ENCODE measurements at regions not wholly inside any gene's neighbourhood (a gene's known extent, or its start where the extent isn't known, plus 50 kb on each side); places are given as distances from the start of the nearest gene placed in this dataset.

- Mint-ChIP-seq H3K27me3 (no peaks in the 10 kb centered on the region), H3K36me3 (ENCODE audit: low read depth) (no peaks in the 10 kb centered on the region), H3K4me3 (no peak overlapping the region), H3K27ac (no peak overlapping the region), H3K9me3 (no peaks in the 10 kb centered on the region), H3K4me1 (no peaks in the 10 kb centered on the region)
- POLR2A ChIA-PET: no interaction called here
- intact Hi-C loops (cut with micrococcal nuclease): no loop called here
- CTCF ChIA-PET: no interaction called here
- DNase-seq: no peak
- no peak for ATAC-seq (ENCODE audit: low read depth)
- no peak for TF ChIP-seq CTCF (IDR thresholded peaks at IDR 0.05)
These were observed 119.1 kb upstream of the TRIB2 start for GRCh38 chr2:12597610-12598009.

GRCh38 chr2:12602661-12603060 is 114.1 kb upstream of the TRIB2 start:
- Mint-ChIP-seq H3K9me3 (no peaks in the 10 kb centered on the region), H3K27ac (no peak overlapping the region), H3K4me1 (peaks cover 5% of the 10 kb centered on the region), H3K4me3 (no peak overlapping the region), H3K36me3 (ENCODE audit: low read depth) (no peaks in the 10 kb centered on the region), H3K27me3 (peaks cover 10% of the 10 kb centered on the region)
- POLR2A ChIA-PET: no interaction called here
- DNase-seq (no peak), ATAC-seq (ENCODE audit: low read depth) (no peak)
- no peak for TF ChIP-seq CTCF (IDR thresholded peaks at IDR 0.05)
- intact Hi-C loops (cut with micrococcal nuclease): no loop called here
- CTCF ChIA-PET: no interaction called here

GRCh38 chr2:12603781-12604295 is 112.9 kb upstream of the TRIB2 start:
- POLR2A ChIA-PET: no interaction called here
- peaks cover 7% of the 10 kb centered on the region for H3K4me1 Mint-ChIP-seq
- DNase-seq (no peak), ATAC-seq (ENCODE audit: low read depth) (no peak)
- intact Hi-C loops (cut with micrococcal nuclease): no loop called here
- H3K27ac Mint-ChIP-seq: no peak overlapping the region
- no peaks in the 10 kb centered on the region for H3K36me3 Mint-ChIP-seq (ENCODE audit: low read depth)
- H3K27me3 Mint-ChIP-seq: peaks cover 10% of the 10 kb centered on the region
- H3K9me3 Mint-ChIP-seq: no peaks in the 10 kb centered on the region
- CTCF ChIA-PET: no interaction called here
- no peak for TF ChIP-seq CTCF (IDR thresholded peaks at IDR 0.05)
- no peak overlapping the region for H3K4me3 Mint-ChIP-seq

GRCh38 chr2:12604341-12604740 is 112.4 kb upstream of the TRIB2 start:
- DNase-seq (no peak), ATAC-seq (ENCODE audit: low read depth) (no peak)
- ChIA-PET POLR2A (no interaction called here), CTCF (no interaction called here)
- Mint-ChIP-seq H3K4me1 (peaks cover 7% of the 10 kb centered on the region), H3K27me3 (peaks cover 10% of the 10 kb centered on the region), H3K9me3 (no peaks in the 10 kb centered on the region), H3K4me3 (no peak overlapping the region), H3K27ac (no peak overlapping the region), H3K36me3 (ENCODE audit: low read depth) (no peaks in the 10 kb centered on the region)
- no peak for TF ChIP-seq CTCF (IDR thresholded peaks at IDR 0.05)
- intact Hi-C loops (cut with micrococcal nuclease): no loop called here

- Mint-ChIP-seq H3K4me1 (peaks cover 7% of the 10 kb centered on the region), H3K36me3 (ENCODE audit: low read depth) (no peaks in the 10 kb centered on the region), H3K27ac (no peak overlapping the region), H3K4me3 (no peak overlapping the region), H3K9me3 (peaks cover 4% of the 10 kb centered on the region), H3K27me3 (peaks cover 10% of the 10 kb centered on the region)
- intact Hi-C loops (cut with micrococcal nuclease): no loop called here
- DNase-seq: no peak
- ATAC-seq (ENCODE audit: low read depth): no peak
- ChIA-PET POLR2A (no interaction called here), CTCF (no interaction called here)
- TF ChIP-seq CTCF (IDR thresholded peaks at IDR 0.05): no peak
These were observed 111.4 kb upstream of the TRIB2 start for GRCh38 chr2:12605366-12605765.
